Neuron (in vitro differentiated cells): ENCODE measurements at regions not wholly inside any gene's neighbourhood (a gene's known extent, or its start where the extent isn't known, plus 50 kb on each side); places are given as distances from the start of the nearest gene placed in this dataset.

ENCODE experiments used
- H2AFZ ChIP-seq: one replicate; pipeline ENCODE4 v1.6.1; 2013; ENCODE audit warnings: low read depth, mild to moderate bottlenecking, inconsistent platforms, low read length, moderate library complexity
- H3K27me3 ChIP-seq: one replicate; pipeline ENCODE4 v1.6.1; 2013; ENCODE audit warnings: low read length; ENCODE audit not compliant: insufficient read depth
- H3K36me3 ChIP-seq: one replicate; pipeline ENCODE4 v1.6.1; 2013; ENCODE audit warnings: low read length; ENCODE audit not compliant: insufficient read depth
- H3K4me1 ChIP-seq: one replicate; pipeline ENCODE4 v1.6.1; 2013; ENCODE audit warnings: low read length; ENCODE audit not compliant: insufficient read depth
- H3K4me3 ChIP-seq: 2 replicates; pipeline ENCODE4 v1.5.1; 2013; ENCODE audit warnings: mild to moderate bottlenecking, low read length, moderate library complexity
- H3K9me3 ChIP-seq: one replicate; pipeline ENCODE4 v1.6.1; 2013; ENCODE audit warnings: low read length

GRCh38 chr13:78372581-78372980, 230.8 kb downstream of the POU4F1 start:
- Histone ChIP-seq H3K27me3 (no peaks in the 10 kb centered on the region), H3K36me3 (no peaks in the 10 kb centered on the region), H3K4me3 (no peak overlapping the region), H2AFZ (no peak overlapping the region), H3K4me1 (no peaks in the 10 kb centered on the region), H3K9me3 (no peaks in the 10 kb centered on the region)

GRCh38 chr13:78370231-78370630, 233.1 kb downstream of the POU4F1 start:
- H3K36me3 ChIP-seq = no peaks in the 10 kb centered on the region
- no peak overlapping the region for H3K4me3 ChIP-seq
- no peak overlapping the region for H2AFZ ChIP-seq
- H3K27me3 ChIP-seq = no peaks in the 10 kb centered on the region
- no peaks in the 10 kb centered on the region for H3K9me3 ChIP-seq
- no peaks in the 10 kb centered on the region for H3K4me1 ChIP-seq

- no peaks in the 10 kb centered on the region for H3K27me3 ChIP-seq
- no peak overlapping the region for H2AFZ ChIP-seq
- no peaks in the 10 kb centered on the region for H3K9me3 ChIP-seq
- H3K4me3 ChIP-seq = no peak overlapping the region
- H3K4me1 ChIP-seq = no peaks in the 10 kb centered on the region
- H3K36me3 ChIP-seq = no peaks in the 10 kb centered on the region
Measured at GRCh38 chr13:78364711-78365110, 238.6 kb downstream of the POU4F1 start.

- no peaks in the 10 kb centered on the region for H3K36me3 ChIP-seq
- H3K4me3 ChIP-seq = no peak overlapping the region
- peaks cover 3% of the 10 kb centered on the region for H3K9me3 ChIP-seq
- peaks cover under 1% of the 10 kb centered on the region for H3K4me1 ChIP-seq
- no peak overlapping the region for H2AFZ ChIP-seq
- H3K27me3 ChIP-seq = no peaks in the 10 kb centered on the region
Measured at GRCh38 chr13:78341032-78341431, 262.3 kb downstream of the POU4F1 start.

GRCh38 chr13:78339927-78340326, 263.4 kb downstream of the POU4F1 start:
- no peak overlapping the region for H2AFZ ChIP-seq
- H3K4me3 ChIP-seq = no peak overlapping the region
- H3K9me3 ChIP-seq = peaks cover 3% of the 10 kb centered on the region
- H3K27me3 ChIP-seq = no peaks in the 10 kb centered on the region
- H3K36me3 ChIP-seq = no peaks in the 10 kb centered on the region
- peaks cover 4% of the 10 kb centered on the region for H3K4me1 ChIP-seq

- H3K9me3 ChIP-seq = no peaks in the 10 kb centered on the region
- H3K27me3 ChIP-seq = no peaks in the 10 kb centered on the region
- peaks cover 4% of the 10 kb centered on the region for H3K4me1 ChIP-seq
- no peak overlapping the region for H3K4me3 ChIP-seq
- no peak overlapping the region for H2AFZ ChIP-seq
- H3K36me3 ChIP-seq = no peaks in the 10 kb centered on the region
Measured at GRCh38 chr13:78334059-78334458, 269.3 kb downstream of the POU4F1 start.

GRCh38 chr13:78326633-78327032, 276.7 kb downstream of the POU4F1 start:
- H2AFZ ChIP-seq = no peak overlapping the region

GRCh38 chr13:78325585-78325984, 277.8 kb downstream of the POU4F1 start:
- Histone ChIP-seq H2AFZ (no peak overlapping the region), H3K27me3 (no peaks in the 10 kb centered on the region), H3K36me3 (no peaks in the 10 kb centered on the region), H3K9me3 (no peaks in the 10 kb centered on the region), H3K4me1 (peaks cover 7% of the 10 kb centered on the region), H3K4me3 (no peak overlapping the region)

More at GRCh38 chr13:78326633-78327032, 276.7 kb downstream of the POU4F1 start:
- Histone ChIP-seq H3K36me3 (no peaks in the 10 kb centered on the region), H3K4me1 (peaks cover 5% of the 10 kb centered on the region), H3K4me3 (no peak overlapping the region), H3K9me3 (no peaks in the 10 kb centered on the region), H3K27me3 (no peaks in the 10 kb centered on the region)

- H3K4me1 ChIP-seq = peaks cover 7% of the 10 kb centered on the region
- no peak overlapping the region for H3K4me3 ChIP-seq
Measured at GRCh38 chr13:78323848-78324247, 279.5 kb downstream of the POU4F1 start.

GRCh38 chr13:78323040-78323439, 280.3 kb downstream of the POU4F1 start:
- H3K36me3 ChIP-seq = no peaks in the 10 kb centered on the region
- H3K27me3 ChIP-seq = no peaks in the 10 kb centered on the region
- no peaks in the 10 kb centered on the region for H3K9me3 ChIP-seq
- H3K4me3 ChIP-seq = no peak overlapping the region
- no peak overlapping the region for H2AFZ ChIP-seq
- H3K4me1 ChIP-seq = peaks cover 7% of the 10 kb centered on the region

More at GRCh38 chr13:78323848-78324247, 279.5 kb downstream of the POU4F1 start:
- H3K27me3 ChIP-seq = no peaks in the 10 kb centered on the region
- H3K9me3 ChIP-seq = no peaks in the 10 kb centered on the region
- H2AFZ ChIP-seq = no peak overlapping the region
- H3K36me3 ChIP-seq = no peaks in the 10 kb centered on the region

- no peaks in the 10 kb centered on the region for H3K27me3 ChIP-seq
- H2AFZ ChIP-seq = no peak overlapping the region
- peaks cover 7% of the 10 kb centered on the region for H3K4me1 ChIP-seq
- H3K4me3 ChIP-seq = no peak overlapping the region
- no peaks in the 10 kb centered on the region for H3K9me3 ChIP-seq
- H3K36me3 ChIP-seq = no peaks in the 10 kb centered on the region
Measured at GRCh38 chr13:78319101-78319627, 284.2 kb downstream of the POU4F1 start.

GRCh38 chr13:78317030-78317429, 286.3 kb downstream of the POU4F1 start:
- Histone ChIP-seq H3K36me3 (no peaks in the 10 kb centered on the region), H3K9me3 (no peaks in the 10 kb centered on the region), H3K27me3 (no peaks in the 10 kb centered on the region), H3K4me3 (no peak overlapping the region), H3K4me1 (peaks cover 6% of the 10 kb centered on the region), H2AFZ (no peak overlapping the region)

GRCh38 chr13:78309497-78310180, 293.7 kb downstream of the POU4F1 start:
- peaks cover 3% of the 10 kb centered on the region for H3K27me3 ChIP-seq
- no peaks in the 10 kb centered on the region for H3K9me3 ChIP-seq
- no peaks in the 10 kb centered on the region for H3K4me1 ChIP-seq
- no peaks in the 10 kb centered on the region for H3K36me3 ChIP-seq
- no peak overlapping the region for H3K4me3 ChIP-seq
- H2AFZ ChIP-seq = no peak overlapping the region
